PC-3 (cell line): ENCODE measurements at regions not wholly inside any gene's neighbourhood (a gene's known extent, or its start where the extent isn't known, plus 50 kb on each side); places are given as distances from the start of the nearest gene placed in this dataset.

Source experiments
- ATAC-seq: fragments of 200-7000 bp; cut with Tn5 transposase; 2 replicates; pipeline ENCODE4 v1.9.1; 2020; ENCODE audit warnings: mild to moderate bottlenecking, moderate library complexity
- BruUV-seq: library from RNA; stranded (reverse); fragments of 400-500 nt; replicated peaks from 2 replicates; lab custom pipeline; 2021; lab: Mats Ljungman, UMichigan
- CTCF ChIA-PET: fragments of 300-600 bp; sonication (Branson Sonifier 250); formaldehyde crosslinking; loops from one replicate; lab custom pipeline; 2022; ENCODE audit warnings: antibody characterized with exemption; lab: Charles Lee
- POLR2A ChIA-PET: fragments of 300-600 bp; sonication (Branson Sonifier 250); formaldehyde crosslinking; loops from one replicate; lab custom pipeline; 2022; ENCODE audit warnings: antibody characterized with exemption; ENCODE audit not compliant: unreplicated experiment; lab: Charles Lee
- DNase-seq: peaks from one replicate; pipeline ENCODE4 v3.0.0-alpha.2; 2015
- H2AFZ ChIP-seq: fragments of 300-600 bp; sonication (generic); 2 replicates; pipeline ENCODE4 v1.6.0; 2016; ENCODE audit warnings: antibody characterized with exemption, low read length
- H3F3A ChIP-seq: fragments of 300-600 bp; sonication (generic); one replicate; pipeline ENCODE4 v1.6.0; 2017; ENCODE audit warnings: antibody characterized with exemption, low read length, control low read depth, mild to moderate bottlenecking; ENCODE audit not compliant: unreplicated experiment
- H3K27ac ChIP-seq: fragments of 300-600 bp; sonication (generic); 2 replicates; pipeline ENCODE4 v1.5.1; 2016; ENCODE audit warnings: mild to moderate bottlenecking, low read length
- H3K27me3 ChIP-seq: fragments of 300-600 bp; sonication (generic); 2 replicates; pipeline ENCODE4 v1.6.1; 2016; ENCODE audit warnings: low read length, mixed read lengths
- H3K36me3 ChIP-seq: fragments of 300-600 bp; sonication (generic); 2 replicates; pipeline ENCODE4 v1.6.1; 2016; ENCODE audit warnings: low read depth, mixed run types, low read length, mixed read lengths
- H3K4me1 ChIP-seq: fragments of 300-600 bp; sonication (generic); 2 replicates; pipeline ENCODE4 v1.5.1; 2016; ENCODE audit warnings: low read length; ENCODE audit not compliant: insufficient read depth
- H3K4me2 ChIP-seq: fragments of 300-600 bp; sonication (generic); 2 replicates; pipeline ENCODE4 v1.6.0; 2016; ENCODE audit warnings: low read length
- H3K4me3 ChIP-seq: fragments of 300-600 bp; sonication (generic); 2 replicates; pipeline ENCODE4 v1.5.1; 2016; ENCODE audit warnings: mild to moderate bottlenecking, low read length, mixed read lengths
- H3K79me2 ChIP-seq: fragments of 300-600 bp; sonication (generic); 2 replicates; pipeline ENCODE4 v1.6.1; 2017; ENCODE audit warnings: low read length, mixed read lengths
- H3K9ac ChIP-seq: fragments of 300-600 bp; sonication (generic); 2 replicates; pipeline ENCODE4 v1.6.0; 2016; ENCODE audit warnings: mild to moderate bottlenecking, low read length
- H3K9me2 ChIP-seq: fragments of 300-600 bp; sonication (generic); replicated peaks from 2 replicates; pipeline ENCODE4 v1.6.1; 2016; ENCODE audit warnings: mixed run types, low read length, mixed read lengths
- H3K9me3 ChIP-seq: fragments of 300-600 bp; sonication (generic); 2 replicates; pipeline ENCODE4 v1.6.1; 2016; ENCODE audit warnings: low read length, mixed read lengths
- H4K20me1 ChIP-seq: fragments of 300-600 bp; sonication (generic); 2 replicates; pipeline ENCODE4 v1.6.1; 2016; ENCODE audit warnings: low read length, mixed read lengths
- CTCF ChIP-seq: fragments of 300-600 bp; sonication (generic); conservative IDR thresholded peaks from 2 replicates; pipeline ENCODE4 v1.5.1; 2017; ENCODE audit warnings: antibody characterized with exemption, low read depth, mild to moderate bottlenecking, low read length
- EZH2 ChIP-seq: fragments of 300-600 bp; sonication (generic); IDR thresholded peaks from one replicate; pipeline ENCODE4 v1.6.1; 2017; ENCODE audit warnings: antibody characterized with exemption, mild to moderate bottlenecking, low read length; ENCODE audit not compliant: unreplicated experiment
- EZH2phosphoT487 ChIP-seq: fragments of 300-600 bp; sonication (generic); IDR thresholded peaks from 2 replicates; pipeline ENCODE4 v1.6.1; 2018; ENCODE audit warnings: mild to moderate bottlenecking, antibody characterized with exemption, low read length, borderline replicate concordance
- intact Hi-C: fragments of 100-400 bp; cut with micrococcal nuclease; formaldehyde crosslinking; loops from 2 replicates; pipeline ENCODE4 v1.9.0; 2023

- no peak overlapping the region for H3K9ac ChIP-seq
- DNase-seq, result no peak
- H3F3A ChIP-seq, result no peaks in the 10 kb centered on the region
- H3K36me3 ChIP-seq, result no peaks in the 10 kb centered on the region
- no peak overlapping the region for H3K27ac ChIP-seq
- no peaks in the 10 kb centered on the region for H4K20me1 ChIP-seq
- ATAC-seq, result no peak
- H3K9me3 ChIP-seq, result no peaks in the 10 kb centered on the region
- CTCF ChIA-PET, result no interaction called here
- H3K4me3 ChIP-seq, result no peak overlapping the region
- no peaks in the 10 kb centered on the region for H3K79me2 ChIP-seq
- POLR2A ChIA-PET, result interaction anchor here (0.8 kb wide), 1 partner anchor 461 kb away, joined by 8 read pairs; no protein-coding TSS in a partner anchor
- intact Hi-C loops, result loop anchor here (5.0 to 10.0 kb wide), 4 partner anchors 137 to 308 kb away; partner anchors contain the start of gene GPR37
- H3K27me3 ChIP-seq, result no peaks in the 10 kb centered on the region
- TF ChIP-seq EZH2, result no peak
- no peak for TF ChIP-seq CTCF
- no peak for TF ChIP-seq EZH2phosphoT487
- no peak overlapping the region for H3K4me2 ChIP-seq
- BruUV-seq, result no TSS peak
- no peaks in the 10 kb centered on the region for H3K9me2 ChIP-seq
- no peak overlapping the region for H2AFZ ChIP-seq
- peaks cover 20% of the 10 kb centered on the region for H3K4me1 ChIP-seq
Measured at GRCh38 chr7:124459101-124460055, 306.2 kb downstream of the GPR37 start.

GRCh38 chr7:124457841-124458240, 307.8 kb downstream of the GPR37 start:
- no peaks in the 10 kb centered on the region for H3K9me3 ChIP-seq
- intact Hi-C loops, result loop anchor here (10.0 kb wide), 1 partner anchor 283 kb away; no protein-coding TSS in a partner anchor
- BruUV-seq, result no TSS peak
- no peak overlapping the region for H2AFZ ChIP-seq
- no peak overlapping the region for H3K9ac ChIP-seq
- H4K20me1 ChIP-seq, result no peaks in the 10 kb centered on the region
- H3F3A ChIP-seq, result no peaks in the 10 kb centered on the region
- ChIA-PET POLR2A (no interaction called here), CTCF (no interaction called here)
- TF ChIP-seq CTCF, result no peak
- no peak for TF ChIP-seq EZH2
- no peak for TF ChIP-seq EZH2phosphoT487
- H3K27me3 ChIP-seq, result no peaks in the 10 kb centered on the region
- H3K9me2 ChIP-seq, result no peaks in the 10 kb centered on the region
- H3K4me1 ChIP-seq, result peaks cover 20% of the 10 kb centered on the region
- no peak overlapping the region for H3K27ac ChIP-seq
- ATAC-seq (no peak), DNase-seq (peak; percentile 55)
- H3K4me3 ChIP-seq, result no peak overlapping the region
- H3K4me2 ChIP-seq, result no peak overlapping the region
- H3K36me3 ChIP-seq, result no peaks in the 10 kb centered on the region
- H3K79me2 ChIP-seq, result no peaks in the 10 kb centered on the region

- CTCF ChIA-PET, result no interaction called here
- intact Hi-C loops, result loop anchor here (10.0 kb wide), 1 partner anchor 281 kb away; no protein-coding TSS in a partner anchor
Measured at GRCh38 chr7:124456286-124456685, 309.3 kb downstream of the GPR37 start.

More at GRCh38 chr7:124456286-124456685, 309.3 kb downstream of the GPR37 start:
- H3K9me2 ChIP-seq, result no peaks in the 10 kb centered on the region
- DNase-seq (no peak), ATAC-seq (no peak)
- H2AFZ ChIP-seq, result no peak overlapping the region
- H3K4me2 ChIP-seq, result no peak overlapping the region
- no peak overlapping the region for H3K27ac ChIP-seq
- no peaks in the 10 kb centered on the region for H4K20me1 ChIP-seq
- H3K27me3 ChIP-seq, result no peaks in the 10 kb centered on the region
- H3K79me2 ChIP-seq, result no peaks in the 10 kb centered on the region
- no peak for TF ChIP-seq CTCF
- TF ChIP-seq EZH2, result no peak
- TF ChIP-seq EZH2phosphoT487, result no peak
- BruUV-seq, result no TSS peak
- no peaks in the 10 kb centered on the region for H3K9me3 ChIP-seq
- H3K4me1 ChIP-seq, result peaks cover 11% of the 10 kb centered on the region
- POLR2A ChIA-PET, result no interaction called here
- no peak overlapping the region for H3K4me3 ChIP-seq
- H3K9ac ChIP-seq, result no peak overlapping the region
- H3F3A ChIP-seq, result no peaks in the 10 kb centered on the region
- H3K36me3 ChIP-seq, result no peaks in the 10 kb centered on the region
